ENCODE measurements at regions not wholly inside any gene's neighbourhood (a gene's known extent, or its start where the extent isn't known, plus 50 kb on each side); places are given as distances from the start of the nearest gene placed in this dataset.

DNA sequence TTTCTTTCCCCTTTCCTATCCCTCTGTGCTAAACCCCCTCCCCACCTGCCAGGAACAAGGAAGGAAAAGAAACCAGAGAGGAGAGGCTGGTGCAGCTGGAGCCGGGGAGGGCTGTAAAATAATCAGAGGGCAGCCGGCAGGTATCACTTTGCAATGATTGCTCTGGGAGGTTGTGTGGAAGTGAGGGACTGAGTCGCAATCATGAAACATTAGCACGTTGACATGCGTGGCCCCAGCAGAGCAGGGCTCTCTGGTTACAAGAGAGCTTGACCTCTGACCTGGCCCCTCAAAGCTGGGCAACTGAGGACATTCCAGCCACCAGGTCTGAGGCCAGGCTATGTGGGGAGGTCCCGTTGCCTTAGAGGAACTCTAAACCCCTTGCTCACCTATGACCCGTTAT lies 170.8 kb upstream of the BDNF start:
- FAIRE-seq (no peak), DNase-seq (no peak)
- no peak overlapping the region for H3K27ac ChIP-seq (ENCODE audit: low read depth in 1 of 3, low read length in 2 of 3)
- no peaks in the 10 kb centered on the region for H3K9me3 ChIP-seq (ENCODE audit: control insufficient read depth in 2 of 2, insufficient read depth in 1 of 2, low read depth in 1 of 2, low read length in 1 of 2)
- H3K36me3 ChIP-seq (ENCODE audit: control insufficient read depth in 3 of 3, insufficient read depth in 2 of 3, low read depth in 1 of 3, low read length in 3 of 3): no peaks in the 10 kb centered on the region
- 21 to 36% (median 32%) methylated on average over 7 of the region's 7 CpGs for WGBS, 3 donors
- H3K27me3 ChIP-seq (ENCODE audit: control insufficient read depth in 3 of 3, insufficient read depth in 3 of 3, low read length in 3 of 3): peaks cover 0 to 5% (median 2%) of the 10 kb centered on the region in 3 donors
- no peaks in the 10 kb centered on the region for H3K4me1 ChIP-seq (ENCODE audit: control insufficient read depth in 3 of 3, insufficient read depth in 2 of 3, low read depth in 1 of 3, low read length in 2 of 3)
- H3K4me3 ChIP-seq (ENCODE audit: low read depth in 1 of 3, low read length in 3 of 3): no peak overlapping the region

DNA sequence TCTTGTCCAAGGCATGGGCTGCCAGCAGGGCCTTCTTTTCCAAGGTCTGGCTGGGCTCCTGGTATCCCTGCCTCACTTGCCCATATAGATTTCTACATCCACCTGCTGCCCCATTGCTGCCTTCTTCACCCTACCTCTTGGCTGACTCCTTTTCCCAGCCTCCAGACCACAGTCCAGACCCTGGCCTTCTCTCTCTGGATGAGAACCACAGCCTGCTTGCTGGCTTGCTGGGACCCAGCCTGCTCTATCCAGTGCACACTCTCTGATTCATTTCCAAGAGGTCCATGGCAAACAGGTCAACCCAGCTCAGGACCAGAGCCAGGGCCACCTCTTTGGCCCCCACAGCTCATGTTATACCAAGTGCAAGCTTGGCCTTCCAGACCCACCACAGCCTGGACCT lies 169.4 kb upstream of the BDNF start:
- H3K9me3 ChIP-seq (ENCODE audit: control insufficient read depth in 2 of 2, insufficient read depth in 1 of 2, low read depth in 1 of 2, low read length in 1 of 2): no peaks in the 10 kb centered on the region
- FAIRE-seq (no peak), DNase-seq (no peak)
- H3K4me3 ChIP-seq (ENCODE audit: low read depth in 1 of 3, low read length in 3 of 3): no peak overlapping the region
- H3K4me1 ChIP-seq (ENCODE audit: control insufficient read depth in 3 of 3, insufficient read depth in 2 of 3, low read depth in 1 of 3, low read length in 2 of 3): no peaks in the 10 kb centered on the region
- no peak overlapping the region for H3K27ac ChIP-seq (ENCODE audit: low read depth in 1 of 3, low read length in 2 of 3)
- peaks cover 0 to 5% (median 2%) of the 10 kb centered on the region in 3 donors for H3K27me3 ChIP-seq (ENCODE audit: control insufficient read depth in 3 of 3, insufficient read depth in 3 of 3, low read length in 3 of 3)
- no peaks in the 10 kb centered on the region for H3K36me3 ChIP-seq (ENCODE audit: control insufficient read depth in 3 of 3, insufficient read depth in 2 of 3, low read depth in 1 of 3, low read length in 3 of 3)

- no peaks in the 10 kb centered on the region for H3K36me3 ChIP-seq (ENCODE audit: control insufficient read depth in 3 of 3, insufficient read depth in 2 of 3, low read depth in 1 of 3, low read length in 3 of 3)
- WGBS, 3 donors: 28 to 54% (median 47%) methylated on average over 1 of the region's 1 CpG
- DNase-seq (no peak), FAIRE-seq (no peak)
- peaks cover 0 to 5% (median 2%) of the 10 kb centered on the region in 3 donors for H3K27me3 ChIP-seq (ENCODE audit: control insufficient read depth in 3 of 3, insufficient read depth in 3 of 3, low read length in 3 of 3)
- H3K9me3 ChIP-seq (ENCODE audit: control insufficient read depth in 2 of 2, insufficient read depth in 1 of 2, low read depth in 1 of 2, low read length in 1 of 2): no peaks in the 10 kb centered on the region
- H3K4me3 ChIP-seq (ENCODE audit: low read depth in 1 of 3, low read length in 3 of 3): no peak overlapping the region
- H3K4me1 ChIP-seq (ENCODE audit: control insufficient read depth in 3 of 3, insufficient read depth in 2 of 3, low read depth in 1 of 3, low read length in 2 of 3): no peaks in the 10 kb centered on the region
- H3K27ac ChIP-seq (ENCODE audit: low read depth in 1 of 3, low read length in 2 of 3): no peak overlapping the region
Observed at GRCh38 chr11:27868709-27869108, 168.5 kb upstream of the BDNF start.

GRCh38 chr11:27868226-27868625 lies 168.0 kb upstream of the BDNF start:
- no peaks in the 10 kb centered on the region for H3K36me3 ChIP-seq (ENCODE audit: control insufficient read depth in 3 of 3, insufficient read depth in 2 of 3, low read depth in 1 of 3, low read length in 3 of 3)
- peaks cover 0 to 5% (median 0%) of the 10 kb centered on the region in 3 donors for H3K27me3 ChIP-seq (ENCODE audit: control insufficient read depth in 3 of 3, insufficient read depth in 3 of 3, low read length in 3 of 3)
- H3K27ac ChIP-seq (ENCODE audit: low read depth in 1 of 3, low read length in 2 of 3): no peak overlapping the region
- H3K9me3 ChIP-seq (ENCODE audit: control insufficient read depth in 2 of 2, insufficient read depth in 1 of 2, low read depth in 1 of 2, low read length in 1 of 2): no peaks in the 10 kb centered on the region
- WGBS, 3 donors: 82 to 95% (median 92%) methylated on average over 1 of the region's 1 CpG
- FAIRE-seq: no peak
- no peak for DNase-seq
- no peaks in the 10 kb centered on the region for H3K4me1 ChIP-seq (ENCODE audit: control insufficient read depth in 3 of 3, insufficient read depth in 2 of 3, low read depth in 1 of 3, low read length in 2 of 3)
- no peak overlapping the region for H3K4me3 ChIP-seq (ENCODE audit: low read depth in 1 of 3, low read length in 3 of 3)

GRCh38 chr11:27865105-27865504 lies 164.8 kb upstream of the BDNF start:
- FAIRE-seq: no peak
- no peak overlapping the region for H3K4me3 ChIP-seq (ENCODE audit: low read depth in 1 of 3, low read length in 3 of 3)
- no peaks in the 10 kb centered on the region for H3K9me3 ChIP-seq (ENCODE audit: control insufficient read depth in 2 of 2, insufficient read depth in 1 of 2, low read depth in 1 of 2, low read length in 1 of 2)
- H3K36me3 ChIP-seq (ENCODE audit: control insufficient read depth in 3 of 3, insufficient read depth in 2 of 3, low read depth in 1 of 3, low read length in 3 of 3): no peaks in the 10 kb centered on the region
- H3K27ac ChIP-seq (ENCODE audit: low read depth in 1 of 3, low read length in 2 of 3): no peak overlapping the region
- DNase-seq: no peak
- WGBS, 3 donors: 87 to 92% (median 87%) methylated on average over 3 of the region's 3 CpGs
- H3K4me1 ChIP-seq (ENCODE audit: control insufficient read depth in 3 of 3, insufficient read depth in 2 of 3, low read depth in 1 of 3, low read length in 2 of 3): no peaks in the 10 kb centered on the region
- no peaks in the 10 kb centered on the region for H3K27me3 ChIP-seq (ENCODE audit: control insufficient read depth in 3 of 3, insufficient read depth in 3 of 3, low read length in 3 of 3)

- DNase-seq (no peak), FAIRE-seq (no peak)
- Histone ChIP-seq H3K9me3 (ENCODE audit: control insufficient read depth in 2 of 2, insufficient read depth in 1 of 2, low read depth in 1 of 2, low read length in 1 of 2) (no peaks in the 10 kb centered on the region), H3K4me1 (ENCODE audit: control insufficient read depth in 3 of 3, insufficient read depth in 2 of 3, low read depth in 1 of 3, low read length in 2 of 3) (no peaks in the 10 kb centered on the region), H3K36me3 (ENCODE audit: control insufficient read depth in 3 of 3, insufficient read depth in 2 of 3, low read depth in 1 of 3, low read length in 3 of 3) (no peaks in the 10 kb centered on the region), H3K27me3 (ENCODE audit: control insufficient read depth in 3 of 3, insufficient read depth in 3 of 3, low read length in 3 of 3) (peaks cover 0 to 2% (median 0%) of the 10 kb centered on the region in 3 donors), H3K4me3 (ENCODE audit: low read depth in 1 of 3, low read length in 3 of 3) (no peak overlapping the region), H3K27ac (ENCODE audit: low read depth in 1 of 3, low read length in 2 of 3) (no peak overlapping the region)
- 89 to 100% (median 93%) methylated on average over 1 of the region's 1 CpG for WGBS, 3 donors
Observed at GRCh38 chr11:27864611-27865010, 164.4 kb upstream of the BDNF start.

GRCh38 chr11:27864091-27864491 lies 163.8 kb upstream of the BDNF start:
- FAIRE-seq (no peak), DNase-seq (peak in 1 of 2 donors; percentile 45)
- no peaks in the 10 kb centered on the region for H3K36me3 ChIP-seq (ENCODE audit: control insufficient read depth in 3 of 3, insufficient read depth in 2 of 3, low read depth in 1 of 3, low read length in 3 of 3)
- H3K4me1 ChIP-seq (ENCODE audit: control insufficient read depth in 3 of 3, insufficient read depth in 2 of 3, low read depth in 1 of 3, low read length in 2 of 3): no peaks in the 10 kb centered on the region
- WGBS, 3 donors: 6 to 26% (median 12%) methylated on average over 4 of the region's 4 CpGs
- no peaks in the 10 kb centered on the region for H3K9me3 ChIP-seq (ENCODE audit: control insufficient read depth in 2 of 2, insufficient read depth in 1 of 2, low read depth in 1 of 2, low read length in 1 of 2)
- H3K4me3 ChIP-seq (ENCODE audit: low read depth in 1 of 3, low read length in 3 of 3): no peak overlapping the region
- no peak overlapping the region for H3K27ac ChIP-seq (ENCODE audit: low read depth in 1 of 3, low read length in 2 of 3)
- peaks cover 0 to 2% (median 0%) of the 10 kb centered on the region in 3 donors for H3K27me3 ChIP-seq (ENCODE audit: control insufficient read depth in 3 of 3, insufficient read depth in 3 of 3, low read length in 3 of 3)

DNA sequence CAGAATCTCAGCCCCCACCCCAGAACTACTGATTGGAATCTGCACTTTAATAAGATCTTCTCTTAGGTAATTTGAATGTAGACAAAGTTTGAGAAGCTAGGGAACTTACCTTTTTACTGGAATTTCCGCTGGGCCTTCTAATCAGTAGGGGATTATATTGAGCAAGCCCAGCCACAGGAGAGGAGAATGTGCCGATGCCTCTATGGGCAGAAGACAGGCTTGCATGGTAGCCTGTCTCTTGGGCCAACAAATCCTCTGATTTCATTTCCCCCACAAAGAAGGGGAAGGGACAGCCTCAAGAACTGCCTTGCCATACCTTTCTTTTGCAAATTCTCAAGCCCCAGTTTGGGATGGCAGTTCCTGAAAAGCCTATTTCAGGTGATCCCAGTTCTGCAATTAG lies 163.4 kb upstream of the BDNF start:
- no peak for DNase-seq
- 85 to 89% (median 87%) methylated on average over 2 of the region's 2 CpGs for WGBS, 3 donors
- FAIRE-seq: no peak
- H3K4me1 ChIP-seq (ENCODE audit: control insufficient read depth in 3 of 3, insufficient read depth in 2 of 3, low read depth in 1 of 3, low read length in 2 of 3): no peaks in the 10 kb centered on the region
- H3K36me3 ChIP-seq (ENCODE audit: control insufficient read depth in 3 of 3, insufficient read depth in 2 of 3, low read depth in 1 of 3, low read length in 3 of 3): no peaks in the 10 kb centered on the region
- H3K4me3 ChIP-seq (ENCODE audit: low read depth in 1 of 3, low read length in 3 of 3): no peak overlapping the region
- peaks cover 0 to 2% (median 0%) of the 10 kb centered on the region in 3 donors for H3K27me3 ChIP-seq (ENCODE audit: control insufficient read depth in 3 of 3, insufficient read depth in 3 of 3, low read length in 3 of 3)
- no peaks in the 10 kb centered on the region for H3K9me3 ChIP-seq (ENCODE audit: control insufficient read depth in 2 of 2, insufficient read depth in 1 of 2, low read depth in 1 of 2, low read length in 1 of 2)
- no peak overlapping the region for H3K27ac ChIP-seq (ENCODE audit: low read depth in 1 of 3, low read length in 2 of 3)

DNA sequence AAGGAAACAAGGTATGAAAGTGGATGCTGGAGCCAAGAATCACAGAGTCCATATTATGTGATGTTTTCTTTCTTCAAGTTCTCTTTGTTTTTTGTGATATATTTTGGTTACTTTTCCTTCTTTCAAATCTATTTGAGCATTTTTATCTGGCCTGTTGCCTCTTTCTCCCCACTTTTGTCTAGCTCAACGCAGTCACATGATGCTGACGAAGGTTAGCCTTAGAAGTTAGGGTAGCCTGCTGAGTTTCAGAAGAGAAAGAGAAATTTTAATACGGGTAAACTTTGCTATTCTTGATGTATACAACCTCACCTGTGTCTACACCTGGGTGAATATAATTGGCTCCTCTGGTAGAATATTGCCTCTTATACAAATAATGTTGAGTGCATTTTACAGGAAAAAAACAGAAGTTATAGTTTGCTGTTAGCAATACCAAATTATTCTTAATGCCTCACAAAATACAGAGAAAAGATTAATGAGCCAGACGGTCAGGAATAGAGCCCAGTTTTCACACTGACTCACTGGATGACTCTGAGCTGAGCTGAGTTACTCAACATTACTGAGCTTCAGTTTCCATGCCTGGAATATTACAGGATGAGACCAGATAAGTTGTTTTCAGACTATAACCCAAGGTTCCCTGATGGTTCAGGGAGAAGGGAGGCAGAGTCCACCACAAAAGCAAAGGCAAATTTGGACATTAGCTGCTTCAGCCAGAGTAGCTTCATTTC lies 161.6 kb upstream of the BDNF start:
- peaks cover 0 to 2% (median 0%) of the 10 kb centered on the region in 3 donors for H3K27me3 ChIP-seq (ENCODE audit: control insufficient read depth in 3 of 3, insufficient read depth in 3 of 3, low read length in 3 of 3)
- 63 to 73% (median 66%) methylated on average over 4 of the region's 4 CpGs for WGBS, 3 donors
- FAIRE-seq: no peak
- DNase-seq: no peak
- H3K36me3 ChIP-seq (ENCODE audit: control insufficient read depth in 3 of 3, insufficient read depth in 2 of 3, low read depth in 1 of 3, low read length in 3 of 3): no peaks in the 10 kb centered on the region
- H3K27ac ChIP-seq (ENCODE audit: low read depth in 1 of 3, low read length in 2 of 3): no peak overlapping the region
- H3K4me1 ChIP-seq (ENCODE audit: control insufficient read depth in 3 of 3, insufficient read depth in 2 of 3, low read depth in 1 of 3, low read length in 2 of 3): no peaks in the 10 kb centered on the region
- no peaks in the 10 kb centered on the region for H3K9me3 ChIP-seq (ENCODE audit: control insufficient read depth in 2 of 2, insufficient read depth in 1 of 2, low read depth in 1 of 2, low read length in 1 of 2)
- H3K4me3 ChIP-seq (ENCODE audit: low read depth in 1 of 3, low read length in 3 of 3): no peak overlapping the region

All from small intestine (tissue), 7 donors.